Nephron progenitor cell (in vitro differentiated cells): ENCODE measurements at regions not wholly inside any gene's neighbourhood (a gene's known extent, or its start where the extent isn't known, plus 50 kb on each side); places are given as distances from the start of the nearest gene placed in this dataset.
A peak's percentile ranks its signal among the peaks of the same experiment; 100 is the strongest.

Source experiments
- DNase-seq: peaks from one replicate; pipeline ENCODE4 v3.0.0; 2021
- H3K27ac Mint-ChIP-seq: 2 replicates; pipeline ENCODE4 v1.8.0; 2021; ENCODE audit warnings: mild to moderate bottlenecking, moderate library complexity, mixed read lengths
- H3K27me3 Mint-ChIP-seq: 2 replicates; pipeline ENCODE4 v1.8.0; 2021; ENCODE audit warnings: mild to moderate bottlenecking, low read depth, mixed read lengths; ENCODE audit not compliant: poor library complexity
- H3K36me3 Mint-ChIP-seq: 2 replicates; pipeline ENCODE4 v1.8.0; 2021; ENCODE audit warnings: low read depth, mixed read lengths
- H3K4me1 Mint-ChIP-seq: 2 replicates; pipeline ENCODE4 v1.8.0; 2021; ENCODE audit warnings: mixed read lengths
- H3K4me3 Mint-ChIP-seq: 2 replicates; pipeline ENCODE4 v1.8.0; 2021; ENCODE audit warnings: mild to moderate bottlenecking, moderate library complexity, mixed read lengths
- H3K9me3 Mint-ChIP-seq: 2 replicates; pipeline ENCODE4 v1.8.0; 2021; ENCODE audit warnings: mild to moderate bottlenecking, moderate library complexity, mixed read lengths
- TF ChIP-seq, protein P1 (sequence below): fragments of 200-600 bp; sonication (generic); IDR thresholded peaks from 2 replicates; pipeline ENCODE4 v1.5.0; 2021; ENCODE audit warnings: antibody characterized with exemption

DNA sequence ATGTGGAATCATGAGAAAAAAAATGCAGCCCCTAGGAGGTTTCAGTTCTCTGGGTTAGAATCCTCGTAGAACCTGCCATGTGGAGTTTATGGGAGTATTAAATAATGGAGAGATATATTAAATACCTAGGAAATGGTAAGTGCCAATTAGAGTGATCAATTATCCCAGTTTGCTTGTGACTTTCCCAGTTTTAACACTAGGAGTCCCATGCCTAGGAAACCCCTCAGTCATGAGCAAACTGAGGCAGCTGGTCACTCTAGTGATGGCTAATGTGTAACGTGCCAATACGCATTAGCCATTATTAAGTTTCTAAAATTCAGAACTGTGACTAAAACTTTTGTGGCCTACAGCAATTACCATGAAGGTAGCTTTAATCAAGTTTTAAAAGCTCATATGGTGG is 720.6 kb downstream of the TAF11L14 start:
- TF ChIP-seq, protein P1, sequence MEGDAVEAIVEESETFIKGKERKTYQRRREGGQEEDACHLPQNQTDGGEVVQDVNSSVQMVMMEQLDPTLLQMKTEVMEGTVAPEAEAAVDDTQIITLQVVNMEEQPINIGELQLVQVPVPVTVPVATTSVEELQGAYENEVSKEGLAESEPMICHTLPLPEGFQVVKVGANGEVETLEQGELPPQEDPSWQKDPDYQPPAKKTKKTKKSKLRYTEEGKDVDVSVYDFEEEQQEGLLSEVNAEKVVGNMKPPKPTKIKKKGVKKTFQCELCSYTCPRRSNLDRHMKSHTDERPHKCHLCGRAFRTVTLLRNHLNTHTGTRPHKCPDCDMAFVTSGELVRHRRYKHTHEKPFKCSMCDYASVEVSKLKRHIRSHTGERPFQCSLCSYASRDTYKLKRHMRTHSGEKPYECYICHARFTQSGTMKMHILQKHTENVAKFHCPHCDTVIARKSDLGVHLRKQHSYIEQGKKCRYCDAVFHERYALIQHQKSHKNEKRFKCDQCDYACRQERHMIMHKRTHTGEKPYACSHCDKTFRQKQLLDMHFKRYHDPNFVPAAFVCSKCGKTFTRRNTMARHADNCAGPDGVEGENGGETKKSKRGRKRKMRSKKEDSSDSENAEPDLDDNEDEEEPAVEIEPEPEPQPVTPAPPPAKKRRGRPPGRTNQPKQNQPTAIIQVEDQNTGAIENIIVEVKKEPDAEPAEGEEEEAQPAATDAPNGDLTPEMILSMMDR: no peak
- DNase-seq: no peak
- Mint-ChIP-seq H3K36me3 (no peaks in the 10 kb centered on the region), H3K27ac (no peak overlapping the region), H3K9me3 (peaks cover 9% of the 10 kb centered on the region), H3K4me3 (no peak overlapping the region), H3K27me3 (no peaks in the 10 kb centered on the region), H3K4me1 (peaks cover 4% of the 10 kb centered on the region)

DNA sequence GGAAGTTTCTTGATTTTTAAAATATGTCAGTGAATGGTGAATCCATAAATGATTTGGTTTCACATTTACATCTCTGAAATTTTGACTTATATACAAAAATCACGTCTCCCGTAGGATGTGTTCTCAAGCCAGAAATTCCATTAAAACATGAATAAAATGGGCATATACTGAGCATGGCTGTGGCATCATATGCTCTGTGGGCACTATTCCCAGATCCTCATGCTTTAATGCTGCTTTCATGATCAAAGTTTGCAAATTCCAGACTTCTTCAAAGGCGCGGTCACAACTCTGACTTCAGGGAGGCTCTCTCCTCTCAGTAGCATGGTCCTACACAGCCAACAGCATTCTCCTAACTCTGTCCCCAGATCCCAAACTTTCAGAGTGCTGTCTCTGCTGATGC is 723.2 kb downstream of the TAF11L14 start:
- Mint-ChIP-seq H3K4me1 (peaks cover 4% of the 10 kb centered on the region), H3K27ac (no peak overlapping the region), H3K27me3 (peaks cover 3% of the 10 kb centered on the region), H3K36me3 (no peaks in the 10 kb centered on the region), H3K4me3 (no peak overlapping the region), H3K9me3 (peaks cover 6% of the 10 kb centered on the region)
- TF ChIP-seq, protein P1: no peak
- DNase-seq: no peak

DNA sequence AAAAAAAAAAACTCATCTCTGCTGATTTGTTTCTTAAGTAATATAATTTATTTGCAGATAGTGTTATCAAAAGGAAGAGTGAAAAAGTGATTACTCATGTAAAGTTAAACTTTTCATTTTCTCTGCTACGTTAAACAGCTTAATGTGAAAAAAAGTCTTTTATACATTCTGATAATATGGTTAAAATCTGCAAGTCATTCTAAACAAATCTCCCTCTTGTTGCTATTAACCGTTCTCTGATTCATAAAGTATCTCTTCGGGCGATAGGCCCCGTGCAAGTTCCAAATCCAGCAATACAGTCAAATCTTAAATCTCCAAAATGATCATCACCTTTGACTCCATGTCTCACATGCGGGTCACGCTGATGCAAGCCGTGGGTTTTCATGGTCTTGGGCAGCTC is 732.0 kb downstream of the TAF11L14 start:
- TF ChIP-seq, protein P1: no peak
- H3K4me3 Mint-ChIP-seq: no peak overlapping the region

DNA sequence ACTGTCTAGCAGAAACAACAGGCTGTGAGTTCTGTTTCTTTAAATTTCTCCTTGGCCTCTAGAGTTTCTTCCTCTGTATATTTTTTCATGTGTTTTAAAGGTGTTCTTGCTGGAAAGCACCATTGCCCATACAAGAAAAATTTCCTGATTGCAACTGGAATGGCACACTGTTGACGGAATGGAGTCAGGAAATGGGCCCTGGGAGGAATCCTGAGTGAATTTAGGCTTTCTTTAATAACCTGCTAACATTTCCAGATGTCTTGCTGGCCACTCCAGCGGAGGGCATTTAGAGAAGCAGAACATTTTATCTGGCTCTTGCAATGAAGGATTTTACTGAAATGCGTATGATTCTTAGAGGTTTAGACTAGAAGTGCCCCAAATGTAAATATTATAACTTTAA is 736.3 kb downstream of the TAF11L14 start:
- H3K36me3 Mint-ChIP-seq: no peaks in the 10 kb centered on the region
- no peak overlapping the region for H3K4me3 Mint-ChIP-seq
- H3K27ac Mint-ChIP-seq: no peak overlapping the region
- no peak for DNase-seq
- peaks cover under 1% of the 10 kb centered on the region for H3K4me1 Mint-ChIP-seq
- H3K9me3 Mint-ChIP-seq: no peaks in the 10 kb centered on the region
- peaks cover 9% of the 10 kb centered on the region for H3K27me3 Mint-ChIP-seq
- TF ChIP-seq, protein P1: no peak

More for the DNA sequence above, 732.0 kb downstream of the TAF11L14 start:
- H3K36me3 Mint-ChIP-seq: no peaks in the 10 kb centered on the region
- no peaks in the 10 kb centered on the region for H3K4me1 Mint-ChIP-seq
- no peaks in the 10 kb centered on the region for H3K9me3 Mint-ChIP-seq
- no peak for DNase-seq
- H3K27ac Mint-ChIP-seq: no peak overlapping the region
- H3K27me3 Mint-ChIP-seq: peaks cover 6% of the 10 kb centered on the region

DNA sequence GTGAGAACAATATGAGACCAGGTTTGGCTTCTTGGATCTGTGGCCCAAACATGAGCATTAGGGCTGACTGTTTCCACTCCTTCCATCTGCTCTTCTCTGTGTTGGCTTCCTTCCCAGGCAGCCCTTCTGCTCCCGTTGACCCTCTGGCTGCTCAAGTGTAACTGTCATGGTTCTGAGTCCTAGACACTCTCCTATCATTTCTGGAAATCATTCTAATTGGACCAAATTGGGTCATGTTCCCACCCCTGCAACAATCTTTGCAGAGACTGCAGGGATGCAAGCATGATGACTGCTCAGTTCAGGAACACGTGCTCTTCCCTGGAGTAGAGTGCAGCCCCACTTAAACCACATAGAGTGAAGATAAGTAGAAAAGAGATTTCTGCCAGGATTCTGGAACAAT is 741.4 kb downstream of the TAF11L14 start:
- H3K36me3 Mint-ChIP-seq: no peaks in the 10 kb centered on the region
- peaks cover 14% of the 10 kb centered on the region for H3K4me1 Mint-ChIP-seq
- peaks cover 6% of the 10 kb centered on the region for H3K27me3 Mint-ChIP-seq
- TF ChIP-seq, protein P1: no peak
- H3K9me3 Mint-ChIP-seq: peaks cover 3% of the 10 kb centered on the region
- no peak overlapping the region for H3K27ac Mint-ChIP-seq
- no peak for DNase-seq
- H3K4me3 Mint-ChIP-seq: no peak overlapping the region

DNA sequence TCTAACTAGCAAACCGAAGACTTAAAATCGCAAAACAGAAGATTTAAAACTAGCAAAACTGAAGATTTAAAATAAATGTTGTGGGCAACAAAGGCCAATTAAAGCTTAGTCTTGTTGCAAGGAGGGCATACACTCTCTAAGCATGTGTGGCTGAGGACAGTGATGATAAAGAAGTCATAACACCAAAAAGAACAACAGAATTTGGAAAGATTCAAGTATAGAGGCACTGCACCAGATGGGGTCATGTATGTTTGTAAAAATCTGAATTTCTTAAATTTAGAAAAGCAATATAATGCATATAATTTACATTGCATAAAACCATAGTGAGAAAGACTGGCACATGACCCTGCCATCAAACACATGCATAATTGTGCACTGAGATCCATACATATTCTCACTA is 743.8 kb downstream of the TAF11L14 start:
- peaks cover 12% of the 10 kb centered on the region for H3K27me3 Mint-ChIP-seq
- H3K27ac Mint-ChIP-seq: peak overlapping the region; percentile 43
- no peak for DNase-seq
- TF ChIP-seq, protein P1: no peak
- H3K4me3 Mint-ChIP-seq: no peak overlapping the region
- peaks cover 14% of the 10 kb centered on the region for H3K4me1 Mint-ChIP-seq
- H3K9me3 Mint-ChIP-seq: peaks cover 3% of the 10 kb centered on the region
- H3K36me3 Mint-ChIP-seq: no peaks in the 10 kb centered on the region
